SU-DHL-6 (cell line): ENCODE measurements at regions not wholly inside any gene's neighbourhood (a gene's known extent, or its start where the extent isn't known, plus 50 kb on each side); places are given as distances from the start of the nearest gene placed in this dataset.

Source experiments
- H2AFZ ChIP-seq: fragments of 200-600 bp; sonication (generic); 2 replicates; pipeline ENCODE4 v1.6.1; 2014; ENCODE audit warnings: low read depth, mild to moderate bottlenecking, moderate library complexity, mixed read lengths, antibody characterized with exemption, low read length; ENCODE audit not compliant: severe bottlenecking
- H3F3A ChIP-seq: fragments of 200-600 bp; shearing (Covaris generic); 2 replicates; pipeline ENCODE4 v1.6.0; 2016; ENCODE audit warnings: antibody characterized with exemption, mild to moderate bottlenecking; ENCODE audit not compliant: insufficient read depth
- H3K27ac ChIP-seq: fragments of 200-600 bp; sonication (generic); 2 replicates; pipeline ENCODE4 v1.5.1; 2016; ENCODE audit warnings: low read depth, mild to moderate bottlenecking, low read length, moderate library complexity, mixed read lengths
- H3K27me3 ChIP-seq: fragments of 200-600 bp; sonication (generic), shearing (Covaris generic); 2 replicates; pipeline ENCODE4 v1.6.0; 2014; ENCODE audit warnings: mild to moderate bottlenecking, low read length
- H3K36me3 ChIP-seq: fragments of 200-600 bp; sonication (generic); 2 replicates; pipeline ENCODE4 v1.6.1; 2014; ENCODE audit warnings: mild to moderate bottlenecking, low read length, mixed read lengths
- H3K4me2 ChIP-seq: fragments of 300-600, 200-600 bp; shearing (Covaris generic), sonication (generic); 2 replicates; pipeline ENCODE4 v1.6.0; 2014; ENCODE audit warnings: low read length, low read depth, mild to moderate bottlenecking; ENCODE audit not compliant: poor library complexity, severe bottlenecking
- H3K4me3 ChIP-seq: fragments of 200-600 bp; sonication (generic); 2 replicates; pipeline ENCODE4 v1.5.1; 2014; ENCODE audit warnings: antibody characterized with exemption, low read length, mild to moderate bottlenecking, mixed read lengths; ENCODE audit not compliant: insufficient read depth, poor library complexity, severe bottlenecking
- H3K79me2 ChIP-seq: fragments of 200-600 bp; sonication (generic); 2 replicates; pipeline ENCODE4 v1.6.1; 2014; ENCODE audit warnings: mild to moderate bottlenecking, low read length, moderate library complexity; ENCODE audit not compliant: insufficient read depth
- H3K9ac ChIP-seq: fragments of 200-600 bp; sonication (generic); 2 replicates; pipeline ENCODE4 v1.7.0; 2014; ENCODE audit warnings: mild to moderate bottlenecking, low read length
- H3K9me2 ChIP-seq: fragments of 200-600 bp; sonication (generic); replicated peaks from 2 replicates; pipeline ENCODE4 v1.6.1; 2014; ENCODE audit warnings: low read length; ENCODE audit not compliant: insufficient read depth
- H3K9me3 ChIP-seq: fragments of 200-600 bp; sonication (generic); 2 replicates; pipeline ENCODE4 v1.6.1; 2014; ENCODE audit warnings: low read length, mixed read lengths; ENCODE audit not compliant: insufficient read depth
- H4K20me1 ChIP-seq: fragments of 200-600 bp; sonication (generic); 2 replicates; pipeline ENCODE4 v1.6.1; 2014; ENCODE audit warnings: low read depth, mild to moderate bottlenecking, antibody characterized with exemption, low read length, moderate library complexity, mixed read lengths
- CTCF ChIP-seq: fragments of 200-600 bp; sonication (generic); IDR thresholded peaks from one replicate; pipeline ENCODE4 v1.5.1; 2017; ENCODE audit warnings: antibody characterized with exemption, mild to moderate bottlenecking, low read length, moderate library complexity; ENCODE audit not compliant: insufficient read depth, poor library complexity, severe bottlenecking
- EZH2phosphoT487 ChIP-seq: fragments of 200-600 bp; sonication (generic), shearing (Covaris generic); conservative IDR thresholded peaks from 2 replicates; pipeline ENCODE4 v1.6.1; 2018; ENCODE audit warnings: mild to moderate bottlenecking, antibody characterized with exemption, low read length, moderate library complexity, mixed read lengths

- TF ChIP-seq CTCF (no peak), EZH2phosphoT487 (no peak)
- Histone ChIP-seq H2AFZ (no peak overlapping the region), H3K9me3 (no peaks in the 10 kb centered on the region), H3F3A (no peaks in the 10 kb centered on the region), H3K27me3 (no peaks in the 10 kb centered on the region), H3K27ac (no peak overlapping the region), H3K79me2 (no peaks in the 10 kb centered on the region), H3K4me3 (no peak overlapping the region), H3K9me2 (no peaks in the 10 kb centered on the region), H3K4me2 (no peak overlapping the region), H3K9ac (no peak overlapping the region), H3K36me3 (no peaks in the 10 kb centered on the region), H4K20me1 (no peaks in the 10 kb centered on the region)
Observed at GRCh38 chr9:13728131-13728530, 448.6 kb upstream of the MPDZ start.

GRCh38 chr9:13726746-13727145 lies 447.3 kb upstream of the MPDZ start:
- H4K20me1 ChIP-seq = no peaks in the 10 kb centered on the region
- H3K9me2 ChIP-seq = no peaks in the 10 kb centered on the region
- H3K4me2 ChIP-seq = no peak overlapping the region
- no peak overlapping the region for H2AFZ ChIP-seq
- no peak overlapping the region for H3K9ac ChIP-seq
- no peak overlapping the region for H3K27ac ChIP-seq
- H3K27me3 ChIP-seq = no peaks in the 10 kb centered on the region
- H3K4me3 ChIP-seq = no peak overlapping the region
- H3K79me2 ChIP-seq = no peaks in the 10 kb centered on the region
- H3F3A ChIP-seq = no peaks in the 10 kb centered on the region
- TF ChIP-seq CTCF (no peak), EZH2phosphoT487 (no peak)
- no peaks in the 10 kb centered on the region for H3K9me3 ChIP-seq
- H3K36me3 ChIP-seq = no peaks in the 10 kb centered on the region

GRCh38 chr9:13725516-13725915 lies 446.0 kb upstream of the MPDZ start:
- no peaks in the 10 kb centered on the region for H3K79me2 ChIP-seq
- H3K36me3 ChIP-seq = no peaks in the 10 kb centered on the region
- no peak overlapping the region for H3K4me2 ChIP-seq
- no peak overlapping the region for H3K4me3 ChIP-seq
- TF ChIP-seq CTCF (no peak), EZH2phosphoT487 (no peak)
- H3K9me3 ChIP-seq = no peaks in the 10 kb centered on the region
- no peak overlapping the region for H3K9ac ChIP-seq
- no peaks in the 10 kb centered on the region for H3K27me3 ChIP-seq
- H3K27ac ChIP-seq = no peak overlapping the region
- H3F3A ChIP-seq = no peaks in the 10 kb centered on the region
- no peak overlapping the region for H2AFZ ChIP-seq
- H4K20me1 ChIP-seq = no peaks in the 10 kb centered on the region
- no peaks in the 10 kb centered on the region for H3K9me2 ChIP-seq
